Aorta (tissue), 5 donors: ENCODE measurements at regions not wholly inside any gene's neighbourhood (a gene's known extent, or its start where the extent isn't known, plus 50 kb on each side); places are given as distances from the start of the nearest gene placed in this dataset.

Experiments
- ATAC-seq: fragments of 200-7000 bp; cut with Tn5 transposase; one replicate; pipeline ENCODE4 v1.9.1; 2022; ENCODE audit warnings: moderate library complexity; ENCODE audit not compliant: low FRiP score
- DNase-seq, 2 donors: peaks; one replicate each; pipeline ENCODE4 v3.0.0-alpha.2; 2020
- H3K27ac ChIP-seq, 2 donors: one replicate each; pipeline ENCODE4 v1.5.1; 2013; ENCODE audit warnings: low read length in 2 of 2, mild to moderate bottlenecking in 2 of 2, moderate library complexity in 2 of 2, control low read depth in 1 of 2, inconsistent platforms in 1 of 2, low read depth in 1 of 2
- H3K27me3 ChIP-seq, 2 donors: one replicate each; pipeline ENCODE4 v1.6.1; 2013; ENCODE audit warnings: control low read depth in 1 of 2, low read length in 1 of 2, mild to moderate bottlenecking in 1 of 2, moderate library complexity in 1 of 2; ENCODE audit not compliant: insufficient read depth in 2 of 2, control insufficient read depth in 1 of 2
- H3K36me3 ChIP-seq, 2 donors: one replicate each; pipeline ENCODE4 v1.6.1; 2013; ENCODE audit warnings: control low read depth in 1 of 2, low read length in 1 of 2, mild to moderate bottlenecking in 1 of 2; ENCODE audit not compliant: insufficient read depth in 2 of 2, control insufficient read depth in 1 of 2
- H3K4me1 ChIP-seq, 2 donors: one replicate each; pipeline ENCODE4 v1.6.1; 2013; ENCODE audit warnings: low read length in 2 of 2, control low read depth in 1 of 2, mild to moderate bottlenecking in 1 of 2, moderate library complexity in 1 of 2; ENCODE audit not compliant: insufficient read depth in 2 of 2, control insufficient read depth in 1 of 2
- H3K4me3 ChIP-seq, 2 donors: one replicate each; pipeline ENCODE4 v1.5.1; 2013; ENCODE audit warnings: low read length in 2 of 2, control low read depth in 1 of 2, mild to moderate bottlenecking in 1 of 2
- H3K9me3 ChIP-seq: one replicate; pipeline ENCODE4 v1.6.1; 2013; ENCODE audit warnings: mild to moderate bottlenecking, low read length; ENCODE audit not compliant: control insufficient read depth
- whole genome bisulfite sequencing, 2 donors: extraction: QIAGEN DNeasy Blood & Tissue Kit; methylation state at CpG; one replicate each; pipeline ENCODE4 v1.1.7; 2013; 5-methylcytosine and 5-hydroxymethylcytosine counted together
- intact Hi-C, 2 donors: fragments of 100-400 bp; cut with DNase I; formaldehyde crosslinking; loops; one replicate each; pipeline versions ENCODE4 v1.14.2 to v1.15.0; 2022
- donor health status: healthy with polysubstance abuse.
- donor health status: Bipolar disorder and iron deficiency.
- donor health status: DM: no; HTN: no; CAD: no.
- donor health status: DM: no; HTN: no; CAD: no.
- donor health status: DM: yes; HTN: yes; CAD: no.

GRCh38 chr10:44046605-44047004 is 338.3 kb downstream of the CXCL12 start:
- Histone ChIP-seq H3K36me3 (no peaks in the 10 kb centered on the region), H3K27ac (peak overlapping the region in 1 of 2 donors; percentile 32), H3K4me3 (no peak overlapping the region), H3K27me3 (no peaks in the 10 kb centered on the region), H3K9me3 (no peaks in the 10 kb centered on the region), H3K4me1 (peaks cover 0 to 2% of the 10 kb centered on the region in 2 donors)
- no peak for DNase-seq
- intact Hi-C loops, result loop anchor here in 1 of 2 donors (5.0 kb wide), 2 partner anchors 354 to 369 kb away; no protein-coding TSS in a partner anchor
- peak; percentile 37 for ATAC-seq
- WGBS, 2 donors, result 15 to 22% methylated on average over 5 of the region's 5 CpGs

DNA sequence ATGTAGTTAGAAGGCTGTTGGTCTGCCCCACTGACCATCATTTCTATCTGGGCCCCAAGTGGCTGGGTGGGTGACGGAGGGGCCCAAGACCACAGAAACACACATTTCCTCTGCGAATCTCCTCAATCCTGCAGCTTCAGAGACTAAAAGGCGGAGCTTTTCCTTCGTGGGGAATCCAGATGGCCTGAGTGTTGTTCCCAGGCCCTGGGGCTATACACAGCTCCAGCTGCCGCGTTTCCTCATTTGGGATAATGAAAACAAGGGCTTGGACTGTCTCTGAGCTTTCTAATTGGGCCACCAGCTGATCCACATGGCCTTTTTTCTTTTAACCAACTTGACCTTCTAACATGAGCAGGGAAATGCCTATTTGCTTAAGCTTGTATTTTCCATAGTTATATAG is 339.9 kb downstream of the CXCL12 start:
- 89 to 90% methylated on average over 6 of the region's 6 CpGs for WGBS, 2 donors
- Histone ChIP-seq H3K27ac (no peak overlapping the region), H3K4me3 (no peak overlapping the region), H3K27me3 (no peaks in the 10 kb centered on the region), H3K4me1 (peaks cover 0 to 2% of the 10 kb centered on the region in 2 donors), H3K9me3 (no peaks in the 10 kb centered on the region), H3K36me3 (no peaks in the 10 kb centered on the region)
- intact Hi-C loops, result loop anchor here in 1 of 2 donors (5.0 kb wide), 2 partner anchors 353 to 368 kb away; no protein-coding TSS in a partner anchor
- ATAC-seq (no peak), DNase-seq (no peak)

DNA sequence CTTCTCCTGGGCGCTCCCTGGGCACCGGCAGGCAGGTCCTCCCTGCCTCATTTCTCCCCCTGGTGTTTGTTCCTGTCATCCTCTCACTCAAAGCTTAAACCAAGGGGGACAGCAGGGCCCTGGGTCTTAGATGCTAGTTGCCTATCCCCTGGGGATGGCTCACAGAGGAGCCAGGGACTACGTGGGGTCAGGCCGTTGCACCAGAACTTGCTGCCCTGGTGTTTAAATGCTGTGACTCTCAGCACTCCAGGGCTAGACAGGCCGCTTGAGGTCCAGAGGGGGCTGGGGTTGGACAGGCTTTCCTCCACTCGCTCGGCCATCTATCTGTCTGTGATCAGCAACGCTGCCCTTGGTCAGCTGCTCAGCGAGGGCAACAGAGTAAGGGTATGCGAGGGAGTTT is 340.3 kb downstream of the CXCL12 start:
- Histone ChIP-seq H3K4me3 (no peak overlapping the region), H3K27me3 (no peaks in the 10 kb centered on the region), H3K27ac (no peak overlapping the region), H3K9me3 (no peaks in the 10 kb centered on the region), H3K36me3 (no peaks in the 10 kb centered on the region), H3K4me1 (peaks cover 0 to 2% of the 10 kb centered on the region in 2 donors)
- no peak for DNase-seq
- 97% methylated on average over 10 of the region's 10 CpGs for WGBS, 2 donors
- intact Hi-C loops, result no loop called here
- ATAC-seq, result no peak

DNA sequence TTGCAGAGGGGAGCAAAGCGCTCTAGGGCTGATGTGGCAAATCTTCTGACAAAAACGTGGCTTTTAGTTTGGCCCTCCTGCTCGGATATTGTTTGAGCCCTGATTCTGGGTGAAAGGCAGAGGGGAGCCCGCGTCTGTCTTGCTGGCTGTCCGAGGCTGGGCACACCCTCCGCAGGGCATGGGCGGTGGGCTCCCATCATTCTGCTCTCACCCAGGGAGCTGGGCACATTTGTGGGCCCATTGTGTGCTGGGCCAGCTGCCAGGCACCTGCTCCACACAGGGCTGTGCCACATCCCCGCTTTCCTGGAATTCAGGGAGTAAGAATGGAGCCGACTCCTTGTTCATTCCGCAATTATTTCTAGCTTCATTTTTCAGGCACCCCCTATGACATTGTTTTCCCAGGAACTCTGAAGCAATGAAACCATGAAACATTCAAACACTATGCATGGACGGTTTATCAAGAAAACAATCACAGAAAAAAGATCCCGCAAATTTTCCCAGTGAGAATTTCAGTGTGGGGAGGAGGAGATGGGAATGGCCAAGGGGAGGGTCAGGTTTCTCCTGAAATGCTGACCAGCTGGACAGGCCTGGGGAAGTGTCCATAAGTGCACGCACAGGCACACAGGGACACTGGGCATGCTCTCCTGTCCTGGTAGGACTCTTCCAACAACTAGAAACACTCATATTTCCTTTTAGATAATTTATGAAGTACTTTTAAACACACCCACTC is 341.1 kb downstream of the CXCL12 start:
- Histone ChIP-seq H3K27me3 (no peaks in the 10 kb centered on the region), H3K9me3 (no peaks in the 10 kb centered on the region), H3K27ac (no peak overlapping the region), H3K4me1 (peaks cover 0 to 2% of the 10 kb centered on the region in 2 donors), H3K36me3 (no peaks in the 10 kb centered on the region), H3K4me3 (no peak overlapping the region)
- 93% methylated on average over 14 of the region's 14 CpGs for WGBS, 2 donors
- intact Hi-C loops, result no loop called here
- DNase-seq (no peak), ATAC-seq (no peak)

- intact Hi-C loops, result no loop called here
- ATAC-seq (no peak), DNase-seq (no peak)
- H3K36me3 ChIP-seq, result no peaks in the 10 kb centered on the region
- no peak overlapping the region for H3K27ac ChIP-seq
- H3K4me1 ChIP-seq, result peaks cover 0 to 2% of the 10 kb centered on the region in 2 donors
- no peak overlapping the region for H3K4me3 ChIP-seq
- no peaks in the 10 kb centered on the region for H3K9me3 ChIP-seq
- no peaks in the 10 kb centered on the region for H3K27me3 ChIP-seq
- 80 to 82% methylated on average over 9 of the region's 9 CpGs for WGBS, 2 donors
Observed at GRCh38 chr10:44042926-44043602, 341.8 kb downstream of the CXCL12 start.

- intact Hi-C loops, result no loop called here
- peaks cover 0 to 2% of the 10 kb centered on the region in 2 donors for H3K4me1 ChIP-seq
Observed at GRCh38 chr10:44042075-44042770, 342.7 kb downstream of the CXCL12 start.

GRCh38 chr10:44039599-44039998 is 345.3 kb downstream of the CXCL12 start:
- Histone ChIP-seq H3K4me1 (no peaks in the 10 kb centered on the region), H3K27ac (no peak overlapping the region), H3K9me3 (no peaks in the 10 kb centered on the region), H3K4me3 (no peak overlapping the region), H3K36me3 (no peaks in the 10 kb centered on the region), H3K27me3 (no peaks in the 10 kb centered on the region)
- no peak for DNase-seq
- intact Hi-C loops, result no loop called here
- ATAC-seq, result no peak
- WGBS, 2 donors, result 24 to 36% methylated on average over 3 of the region's 3 CpGs

More at GRCh38 chr10:44042075-44042770, 342.7 kb downstream of the CXCL12 start:
- no peaks in the 10 kb centered on the region for H3K27me3 ChIP-seq
- no peak overlapping the region for H3K27ac ChIP-seq
- no peak for ATAC-seq
- H3K9me3 ChIP-seq, result no peaks in the 10 kb centered on the region
- WGBS, 2 donors, result 91 to 96% methylated on average over 2 of the region's 2 CpGs
- no peaks in the 10 kb centered on the region for H3K36me3 ChIP-seq
- no peak overlapping the region for H3K4me3 ChIP-seq
- no peak for DNase-seq

- intact Hi-C loops, result no loop called here
- ATAC-seq, result no peak
- Histone ChIP-seq H3K4me3 (no peak overlapping the region), H3K27me3 (no peaks in the 10 kb centered on the region), H3K4me1 (no peaks in the 10 kb centered on the region), H3K9me3 (no peaks in the 10 kb centered on the region), H3K27ac (no peak overlapping the region), H3K36me3 (no peaks in the 10 kb centered on the region)
- DNase-seq, result no peak
- WGBS, 2 donors, result 76 to 93% methylated on average over 3 of the region's 3 CpGs
Observed at GRCh38 chr10:44036425-44036824, 348.5 kb downstream of the CXCL12 start.
